ENCODE measurements at regions not wholly inside any gene's neighbourhood (a gene's known extent, or its start where the extent isn't known, plus 50 kb on each side); places are given as distances from the start of the nearest gene placed in this dataset.

DNA sequence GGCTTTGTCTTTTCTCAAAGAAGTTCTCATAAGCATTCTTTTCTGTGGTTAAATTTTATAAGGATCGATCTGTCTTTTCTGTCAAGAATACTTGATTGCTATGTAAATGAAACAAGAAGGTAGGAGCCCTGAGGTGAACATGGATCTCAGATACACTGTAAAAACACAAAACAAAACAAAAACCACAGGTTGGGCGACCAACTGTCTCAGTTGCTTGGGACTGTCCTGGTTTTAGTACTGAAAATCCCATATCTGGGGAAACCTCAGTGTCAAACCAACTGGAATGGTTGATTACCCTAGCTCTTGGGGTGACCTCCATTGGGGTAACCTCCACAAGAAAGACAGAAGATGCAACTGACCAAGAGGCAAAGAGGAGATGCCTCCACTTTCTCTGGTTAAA is 55.8 kb upstream of the TMEM178A start:
- no peaks in the 10 kb centered on the region for H3K36me3 ChIP-seq
- TF ChIP-seq POLR2A (IDR thresholded peaks at IDR 0.05): no peak
- TF ChIP-seq, protein P1, sequence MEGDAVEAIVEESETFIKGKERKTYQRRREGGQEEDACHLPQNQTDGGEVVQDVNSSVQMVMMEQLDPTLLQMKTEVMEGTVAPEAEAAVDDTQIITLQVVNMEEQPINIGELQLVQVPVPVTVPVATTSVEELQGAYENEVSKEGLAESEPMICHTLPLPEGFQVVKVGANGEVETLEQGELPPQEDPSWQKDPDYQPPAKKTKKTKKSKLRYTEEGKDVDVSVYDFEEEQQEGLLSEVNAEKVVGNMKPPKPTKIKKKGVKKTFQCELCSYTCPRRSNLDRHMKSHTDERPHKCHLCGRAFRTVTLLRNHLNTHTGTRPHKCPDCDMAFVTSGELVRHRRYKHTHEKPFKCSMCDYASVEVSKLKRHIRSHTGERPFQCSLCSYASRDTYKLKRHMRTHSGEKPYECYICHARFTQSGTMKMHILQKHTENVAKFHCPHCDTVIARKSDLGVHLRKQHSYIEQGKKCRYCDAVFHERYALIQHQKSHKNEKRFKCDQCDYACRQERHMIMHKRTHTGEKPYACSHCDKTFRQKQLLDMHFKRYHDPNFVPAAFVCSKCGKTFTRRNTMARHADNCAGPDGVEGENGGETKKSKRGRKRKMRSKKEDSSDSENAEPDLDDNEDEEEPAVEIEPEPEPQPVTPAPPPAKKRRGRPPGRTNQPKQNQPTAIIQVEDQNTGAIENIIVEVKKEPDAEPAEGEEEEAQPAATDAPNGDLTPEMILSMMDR (IDR thresholded peaks at IDR 0.05): no peak
- no peak overlapping the region for H3K4me3 ChIP-seq
- H3K27me3 ChIP-seq: no peaks in the 10 kb centered on the region
- no peak for DNase-seq
- no peak overlapping the region for H3K27ac ChIP-seq
- no peaks in the 10 kb centered on the region for H3K4me1 ChIP-seq
- no peaks in the 10 kb centered on the region for H3K9me3 ChIP-seq
- intact Hi-C loops (cut with DNase I; ENCODE audit: low total_unique reads): no loop called here

DNA sequence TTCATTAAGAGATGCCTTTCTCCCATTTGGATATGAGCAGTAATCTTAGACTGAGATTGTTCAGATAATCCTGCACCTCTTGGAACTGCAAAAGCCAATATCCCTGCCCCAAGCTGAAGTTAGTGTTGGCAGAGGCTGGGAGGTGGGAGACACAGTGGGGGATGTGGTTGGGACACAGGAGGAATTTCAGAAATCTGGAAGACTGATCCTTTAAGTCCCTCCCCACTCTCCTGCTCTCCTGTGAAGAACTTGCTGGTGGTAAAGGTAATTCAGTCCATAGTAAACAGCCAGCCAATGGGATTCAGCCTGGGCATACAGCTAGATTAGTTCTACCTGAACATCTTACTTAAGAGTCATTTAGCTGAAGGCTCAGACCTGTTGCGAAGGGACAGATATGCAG is 50.0 kb upstream of the TMEM178A start:
- intact Hi-C loops (cut with DNase I; ENCODE audit: low total_unique reads): no loop called here
- no peaks in the 10 kb centered on the region for H3K27me3 ChIP-seq
- no peak overlapping the region for H3K27ac ChIP-seq
- no peaks in the 10 kb centered on the region for H3K4me1 ChIP-seq
- no peak for DNase-seq
- TF ChIP-seq, protein P1 (IDR thresholded peaks at IDR 0.05): no peak
- TF ChIP-seq POLR2A (IDR thresholded peaks at IDR 0.05): no peak
- no peaks in the 10 kb centered on the region for H3K36me3 ChIP-seq
- no peaks in the 10 kb centered on the region for H3K9me3 ChIP-seq
- H3K4me3 ChIP-seq: no peak overlapping the region

Measured in uterus (tissue), 3 donors.